Loucy (cell line): ENCODE measurements at regions not wholly inside any gene's neighbourhood (a gene's known extent, or its start where the extent isn't known, plus 50 kb on each side); places are given as distances from the start of the nearest gene placed in this dataset.

Experiments used
- EZH2phosphoT487 ChIP-seq: fragments of 200-600 bp; IDR thresholded peaks from 2 replicates; pipeline ENCODE4 v1.6.1; 2018; ENCODE audit warnings: antibody characterized with exemption, mild to moderate bottlenecking, moderate library complexity, borderline replicate concordance
- TF ChIP-seq, protein P1 (sequence below): fragments of 200-600 bp; sonication (generic); conservative IDR thresholded peaks from 2 replicates; pipeline ENCODE4 v1.5.1; 2014; ENCODE audit warnings: mild to moderate bottlenecking, antibody characterized with exemption, low read length

DNA sequence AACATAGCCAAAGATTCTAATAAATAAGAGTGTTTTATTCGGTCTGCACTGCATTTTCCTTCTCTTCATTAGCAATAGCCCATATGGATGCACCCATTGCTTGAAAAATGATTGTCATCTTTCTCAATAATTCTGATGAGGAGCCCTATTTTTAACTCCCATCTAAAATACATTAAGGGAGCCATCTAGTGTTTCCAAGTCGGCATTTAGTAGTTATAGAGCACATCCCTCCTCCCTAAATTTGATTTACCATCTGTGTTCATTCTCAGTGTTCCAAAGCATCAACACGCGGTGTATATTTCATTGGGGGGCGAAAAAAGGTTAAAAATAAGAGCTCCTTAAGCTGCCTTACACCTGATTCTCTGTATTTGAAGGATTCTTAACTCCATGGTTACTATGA, 119.2 kb upstream of the IPO5 start:
- TF ChIP-seq, protein P1, sequence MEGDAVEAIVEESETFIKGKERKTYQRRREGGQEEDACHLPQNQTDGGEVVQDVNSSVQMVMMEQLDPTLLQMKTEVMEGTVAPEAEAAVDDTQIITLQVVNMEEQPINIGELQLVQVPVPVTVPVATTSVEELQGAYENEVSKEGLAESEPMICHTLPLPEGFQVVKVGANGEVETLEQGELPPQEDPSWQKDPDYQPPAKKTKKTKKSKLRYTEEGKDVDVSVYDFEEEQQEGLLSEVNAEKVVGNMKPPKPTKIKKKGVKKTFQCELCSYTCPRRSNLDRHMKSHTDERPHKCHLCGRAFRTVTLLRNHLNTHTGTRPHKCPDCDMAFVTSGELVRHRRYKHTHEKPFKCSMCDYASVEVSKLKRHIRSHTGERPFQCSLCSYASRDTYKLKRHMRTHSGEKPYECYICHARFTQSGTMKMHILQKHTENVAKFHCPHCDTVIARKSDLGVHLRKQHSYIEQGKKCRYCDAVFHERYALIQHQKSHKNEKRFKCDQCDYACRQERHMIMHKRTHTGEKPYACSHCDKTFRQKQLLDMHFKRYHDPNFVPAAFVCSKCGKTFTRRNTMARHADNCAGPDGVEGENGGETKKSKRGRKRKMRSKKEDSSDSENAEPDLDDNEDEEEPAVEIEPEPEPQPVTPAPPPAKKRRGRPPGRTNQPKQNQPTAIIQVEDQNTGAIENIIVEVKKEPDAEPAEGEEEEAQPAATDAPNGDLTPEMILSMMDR = no peak
- TF ChIP-seq EZH2phosphoT487 = no peak
